SHP77 treated with DMSO at 0.1 percent for 48 hours (cell line): ENCODE measurements at regions not wholly inside any gene's neighbourhood (a gene's known extent, or its start where the extent isn't known, plus 50 kb on each side); places are given as distances from the start of the nearest gene placed in this dataset.

Experiments
- DNase-seq: peaks from one replicate; lab custom pipeline; 2025; lab: John Stamatoyannopoulos, UW

DNA sequence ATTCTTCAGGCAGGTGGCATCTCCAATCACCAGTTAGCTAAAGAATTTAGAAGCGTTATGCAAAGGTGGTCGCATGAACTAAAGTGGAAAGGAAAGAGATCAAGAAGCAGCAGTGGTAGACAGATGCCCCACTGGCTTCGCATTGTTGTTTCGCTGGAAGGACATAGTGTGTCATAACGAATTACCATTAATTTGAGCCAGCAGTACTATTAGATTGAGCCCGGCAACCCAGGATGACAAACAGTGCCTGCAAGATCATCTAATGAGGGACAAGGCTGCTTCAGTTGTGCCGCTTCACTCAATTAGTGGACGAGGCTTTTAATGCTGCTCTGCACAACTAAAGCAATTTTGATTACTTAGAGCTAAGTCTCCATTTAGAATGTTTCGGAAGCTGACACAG, 274.5 kb upstream of the SOX5 start:
- no peak for DNase-seq

DNA sequence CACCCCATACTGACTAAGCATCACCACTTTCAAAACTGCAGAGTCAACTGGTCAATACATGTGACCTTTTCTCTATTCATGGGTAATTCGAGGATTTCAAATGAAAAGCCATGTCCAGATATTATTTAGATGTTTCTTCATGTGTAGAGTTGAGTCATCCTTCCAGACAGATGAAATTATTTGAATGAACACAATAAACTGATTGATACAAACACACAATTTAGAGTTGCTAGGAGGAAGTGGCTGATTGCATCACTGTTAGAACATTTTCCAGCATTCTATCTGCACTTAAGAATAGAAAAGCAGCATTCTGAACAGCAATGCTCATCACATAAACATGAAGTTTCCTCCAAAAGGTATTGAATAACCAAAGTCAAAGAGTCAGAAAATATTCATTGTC, 273.5 kb upstream of the SOX5 start:
- DNase-seq = no peak

- no peak for DNase-seq
Measured at GRCh38 chr12:24212496-24212895, 263.0 kb upstream of the SOX5 start.

GRCh38 chr12:24206621-24207020, 257.2 kb upstream of the SOX5 start:
- DNase-seq = no peak

DNA sequence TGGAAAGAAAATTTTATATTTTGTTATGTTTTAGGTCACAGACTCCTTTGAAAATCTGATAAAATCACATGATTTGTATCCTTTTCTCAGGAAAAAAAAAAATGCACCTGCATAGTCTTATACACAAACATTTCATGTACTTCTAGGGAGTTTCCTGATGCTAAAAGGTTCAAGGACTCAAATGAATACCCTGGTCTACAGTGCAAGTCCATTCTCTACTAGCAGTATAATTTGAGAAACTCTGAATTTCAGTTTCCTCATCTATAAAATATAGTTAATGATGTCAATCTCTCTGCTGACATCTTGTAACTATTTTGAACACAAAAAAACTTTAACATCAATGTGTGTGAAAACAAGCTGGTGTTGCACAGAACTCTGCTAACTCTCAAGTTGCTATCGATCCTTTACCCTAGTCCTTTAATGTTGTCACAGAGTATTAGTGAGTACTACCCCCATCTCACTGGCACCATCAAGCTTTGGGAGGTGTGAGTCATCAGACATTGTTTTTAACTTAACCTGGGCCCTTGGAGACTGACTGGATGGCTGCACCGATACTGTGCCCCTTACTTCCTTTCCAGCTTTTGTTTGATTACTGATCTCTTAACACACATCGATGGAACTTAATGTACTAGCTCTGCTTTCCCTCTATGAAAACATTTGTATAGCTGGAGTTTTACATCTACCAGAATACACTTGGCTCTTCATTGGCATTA, 251.9 kb upstream of the SOX5 start:
- no peak for DNase-seq

- DNase-seq = no peak
Measured at GRCh38 chr12:24200010-24200409, 250.5 kb upstream of the SOX5 start.

DNA sequence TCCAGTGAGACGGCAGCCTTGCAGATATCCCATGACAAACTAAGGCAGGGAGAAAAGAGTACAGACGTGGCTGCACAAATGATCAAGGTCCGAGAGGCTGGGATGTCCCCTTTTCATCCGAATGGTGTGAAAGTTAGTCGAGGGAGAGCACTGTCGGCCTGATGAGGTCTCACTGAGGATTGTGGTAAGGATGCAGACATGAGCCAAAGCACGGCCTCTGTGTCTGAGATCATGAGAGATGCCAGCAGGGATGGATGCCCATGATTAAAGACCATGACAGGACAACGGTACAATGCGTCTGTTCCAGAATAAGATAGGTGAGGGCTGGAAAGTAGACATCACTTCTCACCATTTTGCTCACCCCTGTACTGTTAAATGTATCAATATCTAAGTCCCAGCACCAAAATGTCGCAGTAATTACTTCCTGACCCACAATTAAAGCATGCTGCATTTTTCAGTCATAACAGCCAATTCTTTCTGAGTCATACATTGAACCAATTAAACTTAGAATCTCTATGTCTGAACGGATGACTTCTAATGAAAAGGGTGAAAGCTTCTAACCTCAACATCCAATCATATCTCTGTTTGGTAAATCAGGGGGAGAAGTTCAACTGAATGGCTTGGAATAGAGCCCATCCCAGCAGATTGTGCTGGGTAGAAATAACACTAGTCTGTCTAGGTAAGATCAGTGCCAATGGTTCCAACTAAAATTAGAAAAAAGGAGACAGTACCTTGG, 249.6 kb upstream of the SOX5 start:
- no peak for DNase-seq

- no peak for DNase-seq
Measured at GRCh38 chr12:24198070-24198469, 248.6 kb upstream of the SOX5 start.

DNA sequence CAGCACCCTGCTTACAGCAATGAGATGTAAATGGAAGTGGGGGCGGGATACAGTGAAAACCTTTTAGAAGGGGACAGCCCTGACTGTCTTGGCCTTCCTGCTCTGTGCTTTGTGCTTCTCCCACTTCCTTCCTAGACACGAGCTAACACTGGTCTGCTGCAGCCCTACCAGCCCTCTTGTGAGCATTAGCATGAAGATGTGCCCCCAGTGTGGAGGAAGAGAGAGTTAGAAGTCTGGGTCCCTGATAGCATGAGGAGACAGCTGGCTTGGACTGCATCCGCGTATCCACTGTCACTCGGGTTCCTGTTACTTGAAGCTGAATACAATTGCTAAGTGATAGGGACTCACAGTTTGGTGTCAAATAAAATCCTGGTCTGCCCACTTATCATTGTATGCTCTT, 248.1 kb upstream of the SOX5 start:
- no peak for DNase-seq

DNA sequence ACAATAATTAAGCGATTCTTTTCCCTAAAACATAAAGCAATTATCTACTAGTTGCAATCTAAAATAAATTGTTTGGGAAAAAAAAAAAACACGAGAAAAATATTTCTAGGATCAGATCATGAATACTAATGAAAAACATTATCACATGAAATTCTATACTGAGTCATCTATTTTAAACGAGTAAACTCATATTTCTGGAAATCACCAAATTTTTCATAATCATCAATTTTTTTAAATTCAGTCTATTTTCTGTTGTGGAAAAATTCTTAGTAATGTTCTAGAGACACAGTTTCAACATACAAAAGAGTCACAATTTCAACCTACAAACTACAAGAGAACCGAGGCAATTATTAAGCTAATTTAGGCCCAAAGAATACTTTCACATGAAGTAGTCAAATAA, 245.6 kb upstream of the SOX5 start:
- DNase-seq = no peak

DNA sequence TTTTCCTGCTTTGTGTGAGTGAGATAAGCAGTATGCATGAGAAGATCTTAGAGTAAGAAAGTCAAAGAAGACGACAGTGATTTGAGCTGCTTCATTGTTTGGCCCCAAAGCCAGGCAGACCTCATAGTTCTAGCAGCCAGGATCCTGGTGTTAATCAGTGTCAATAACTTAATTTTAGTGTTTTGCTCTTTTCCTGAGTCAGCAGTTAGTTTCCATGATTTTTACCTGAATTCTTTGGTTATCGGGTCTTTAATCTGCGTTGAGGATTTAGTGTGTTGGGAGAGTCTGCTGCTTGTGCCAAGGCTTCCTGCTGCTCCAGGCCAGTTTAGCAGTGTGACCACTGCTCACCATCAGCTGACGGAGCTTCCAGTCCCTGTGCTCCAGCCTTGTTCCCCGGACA, 241.6 kb upstream of the SOX5 start:
- no peak for DNase-seq

DNA sequence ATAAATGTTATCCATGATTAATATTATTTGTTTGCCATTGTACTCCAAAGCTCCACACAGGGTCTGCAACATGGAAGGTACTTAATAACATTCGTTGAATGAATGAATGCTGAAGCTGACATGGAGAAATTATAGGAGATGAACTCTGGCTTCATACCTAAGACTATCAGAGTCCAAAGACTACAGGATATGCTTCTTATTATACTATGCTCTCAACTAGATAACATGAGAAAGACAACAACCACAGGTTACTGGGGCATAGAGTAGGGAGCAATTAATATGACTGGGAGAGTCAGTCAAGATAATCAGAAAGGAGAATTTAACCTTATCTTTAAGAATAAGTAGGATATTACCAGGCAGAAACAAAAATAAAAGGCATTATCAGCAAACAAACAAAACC, 236.3 kb upstream of the SOX5 start:
- no peak for DNase-seq

GRCh38 chr12:24177889-24178288, 228.4 kb upstream of the SOX5 start:
- DNase-seq = no peak

GRCh38 chr12:24175929-24176328, 226.5 kb upstream of the SOX5 start:
- no peak for DNase-seq

GRCh38 chr12:24175284-24175683, 225.8 kb upstream of the SOX5 start:
- DNase-seq = no peak

DNA sequence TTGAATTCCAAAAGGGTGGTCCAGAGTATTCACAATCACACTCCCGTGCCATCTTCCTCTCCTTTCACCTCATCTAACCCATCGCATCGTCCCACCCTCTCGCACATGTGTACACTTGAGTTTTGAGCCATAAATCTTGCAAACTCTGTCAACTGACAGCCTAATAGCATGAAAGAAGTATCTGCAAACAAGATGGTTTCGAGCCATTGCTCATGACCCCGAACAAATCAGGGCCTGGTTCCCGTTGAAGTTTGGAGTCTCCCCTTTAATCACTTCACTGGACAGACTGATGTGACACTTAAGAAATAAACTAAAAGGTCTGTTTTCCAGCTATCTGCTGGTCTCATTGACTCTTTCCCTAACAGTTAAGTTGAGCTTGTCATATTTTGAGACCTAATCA, 223.6 kb upstream of the SOX5 start:
- DNase-seq = no peak

DNA sequence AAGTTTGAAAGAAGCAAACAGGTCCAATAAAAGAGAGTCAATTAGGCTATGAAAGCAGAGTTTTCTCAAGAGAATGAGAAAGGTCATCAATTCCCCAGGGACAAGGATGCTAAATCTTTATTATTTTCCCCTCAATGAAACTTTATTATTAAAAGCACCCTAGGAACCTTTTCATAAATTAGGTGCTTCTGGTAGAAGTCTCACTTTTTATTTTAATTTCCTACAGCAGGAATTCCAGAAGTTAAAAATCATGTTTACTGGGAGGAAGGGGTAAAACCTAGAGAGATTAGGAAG, 223.2 kb upstream of the SOX5 start:
- DNase-seq = no peak

DNA sequence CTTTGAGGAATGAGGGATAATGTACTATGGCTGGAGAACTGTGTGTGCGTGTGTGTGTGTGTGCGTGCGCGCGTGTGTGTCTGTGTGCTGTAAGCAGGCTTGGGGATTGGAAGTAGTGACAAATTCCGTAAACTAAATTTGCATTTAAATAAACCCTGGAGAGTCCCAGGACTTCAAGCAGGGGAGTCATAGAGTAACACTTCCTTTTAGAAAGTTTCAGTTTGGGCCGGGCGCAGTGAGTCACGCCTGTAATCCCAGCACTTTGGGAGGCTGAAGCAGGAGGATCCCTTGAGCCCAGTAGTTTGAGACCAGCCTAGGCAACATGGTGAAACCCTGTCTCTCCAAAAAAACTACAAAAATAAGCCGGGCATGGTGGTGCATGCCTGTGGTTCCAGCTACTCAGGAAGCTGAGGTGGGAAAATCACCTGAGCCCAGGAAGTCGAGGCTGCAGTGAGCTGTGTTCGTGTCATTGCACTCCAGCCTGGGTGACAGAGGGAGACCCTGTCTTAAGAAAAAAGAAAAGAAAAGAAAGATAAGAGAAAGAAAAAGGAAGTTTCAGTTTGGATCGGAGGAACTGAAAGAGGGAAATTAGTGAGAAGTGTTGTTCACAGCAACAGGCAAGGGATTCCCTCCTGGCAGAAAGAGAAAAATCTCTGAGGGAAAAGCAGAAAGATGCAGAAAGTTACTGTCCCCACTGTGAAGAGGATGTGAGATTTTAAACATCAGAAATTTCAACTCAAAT, 222.7 kb upstream of the SOX5 start:
- DNase-seq = no peak

GRCh38 chr12:24155042-24155441, 205.6 kb upstream of the SOX5 start:
- DNase-seq = no peak

DNA sequence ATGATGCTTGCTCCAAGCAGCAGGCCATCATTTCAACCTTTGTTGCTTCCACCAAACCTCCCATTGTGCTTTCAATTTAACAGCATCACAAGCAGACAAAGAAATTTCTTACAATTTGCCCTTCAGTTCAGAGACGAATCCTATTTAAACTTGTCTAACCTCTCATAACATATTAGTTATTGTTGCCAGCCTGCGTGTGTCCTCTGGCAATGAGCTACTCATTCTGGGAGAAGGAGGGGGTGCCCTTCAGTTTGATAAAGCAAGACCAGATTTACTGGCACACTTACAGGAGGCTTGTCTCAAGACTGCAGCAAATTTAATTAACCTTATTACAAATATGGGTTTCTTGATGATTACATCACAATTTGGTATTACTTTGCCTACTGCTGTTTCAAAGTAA, 203.6 kb upstream of the SOX5 start:
- no peak for DNase-seq

DNA sequence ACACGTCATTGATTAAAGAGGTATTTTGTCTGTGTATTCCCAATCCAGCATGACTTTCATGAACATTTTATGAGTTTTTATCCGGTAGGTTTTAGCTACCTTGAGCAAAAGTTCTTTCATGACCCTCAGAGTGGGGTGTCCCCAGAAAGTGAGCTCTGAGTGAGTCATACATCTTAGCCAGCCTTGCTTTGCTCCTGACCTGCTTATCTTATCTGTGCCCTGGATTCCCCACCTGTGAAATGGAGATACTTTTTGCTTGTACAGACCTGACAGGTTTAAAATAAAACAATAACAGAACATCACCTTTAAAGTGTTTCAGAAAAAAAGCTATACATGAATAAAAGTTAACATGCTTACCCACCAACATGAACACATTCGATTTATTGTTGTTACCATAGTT, 202.8 kb upstream of the SOX5 start:
- DNase-seq = no peak

DNA sequence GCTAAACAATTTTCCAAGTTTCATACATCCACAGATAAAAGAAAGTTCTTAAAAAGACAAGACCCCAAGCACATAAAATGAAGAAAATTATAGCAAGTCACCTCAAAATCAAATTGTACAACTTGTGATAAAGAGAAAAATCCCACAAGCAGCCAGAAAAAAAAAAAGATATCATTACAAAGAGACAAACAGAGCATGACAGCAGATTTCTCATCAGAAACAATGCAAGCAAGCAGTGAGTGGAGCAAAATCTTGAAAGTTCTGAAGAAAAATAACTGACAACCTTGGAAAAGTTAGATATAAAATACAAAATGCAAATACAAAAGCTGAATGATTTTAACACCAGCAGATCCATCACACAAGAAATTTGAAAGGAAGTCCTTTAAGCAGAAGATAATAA, 194.5 kb upstream of the SOX5 start:
- no peak for DNase-seq

- DNase-seq = no peak
Measured at GRCh38 chr12:24139035-24139434, 189.6 kb upstream of the SOX5 start.

GRCh38 chr12:24138041-24138440, 188.6 kb upstream of the SOX5 start:
- DNase-seq = no peak
